AG09309 (cell line): ENCODE measurements at regions not wholly inside any gene's neighbourhood (a gene's known extent, or its start where the extent isn't known, plus 50 kb on each side); places are given as distances from the start of the nearest gene placed in this dataset.
"Not testable (repeated sequence)": the region's sequence is repeated elsewhere in the genome, so short reads cannot be mapped to it uniquely, and the experiment has no call there.

Experiments used
- DNase-seq: peaks from one replicate; pipeline ENCODE4 v3.0.0-alpha.2; 2010; ENCODE audit warnings: low read depth
- H3K4me3 ChIP-seq: 2 replicates; pipeline ENCODE4 v1.5.1; 2011; ENCODE audit warnings: mild to moderate bottlenecking, low read depth, low read length, moderate library complexity; ENCODE audit not compliant: control insufficient read depth
- CTCF ChIP-seq: IDR thresholded peaks from 2 replicates; pipeline ENCODE4 v1.5.1; 2011; ENCODE audit warnings: mild to moderate bottlenecking, low read depth, low read length, inconsistent platforms; ENCODE audit not compliant: insufficient read depth, control insufficient read depth; ENCODE audit errors: missing control alignments

DNA sequence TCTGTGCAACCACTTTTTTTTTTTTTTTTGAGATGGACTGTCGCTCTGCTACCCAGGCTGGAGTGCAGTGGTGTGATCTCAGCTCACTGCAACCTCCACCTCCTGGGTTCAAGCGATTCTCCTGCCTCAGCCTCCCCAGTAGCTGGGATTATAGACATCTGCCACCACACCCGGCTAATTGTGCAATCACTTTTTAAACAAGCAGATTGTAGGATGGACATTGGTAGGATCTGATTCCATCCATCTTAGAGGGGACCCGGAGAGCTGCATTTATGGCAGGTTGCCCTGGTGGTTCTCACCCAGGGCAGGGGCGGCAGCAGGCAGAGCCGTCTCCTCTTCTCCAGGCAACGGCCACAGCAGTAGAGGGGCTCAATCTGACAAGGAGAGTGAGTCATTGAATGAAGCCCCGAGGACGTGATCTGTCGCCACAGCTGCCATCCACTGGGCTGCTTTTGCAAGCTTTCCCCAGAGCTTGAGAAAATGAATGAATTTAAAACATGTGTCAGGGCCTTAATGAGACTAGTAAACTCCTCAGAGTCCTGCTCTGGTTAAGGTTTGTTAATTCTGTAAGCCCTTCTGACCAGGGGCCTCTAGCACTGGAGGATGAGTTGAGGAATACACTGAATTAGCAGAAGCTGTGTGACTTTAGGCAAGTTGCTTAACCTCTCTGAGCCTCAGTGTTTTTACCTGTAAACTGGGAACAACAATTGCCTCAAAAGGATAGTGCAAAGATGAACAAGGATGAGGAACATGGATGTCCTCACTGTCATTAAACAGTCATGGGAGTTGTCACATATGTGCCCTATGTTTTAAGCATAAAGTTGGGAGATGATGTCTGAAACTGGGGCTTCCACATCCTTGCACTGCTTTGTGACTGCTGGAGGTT is 129.1 kb downstream of the ASB7 start:
- no peak overlapping the region for H3K4me3 ChIP-seq
- DNase-seq, result no peak
- TF ChIP-seq CTCF, result no peak

GRCh38 chr15:100732211-100733055 is 130.0 kb downstream of the ASB7 start:
- no peak for TF ChIP-seq CTCF
- no peak overlapping the region for H3K4me3 ChIP-seq
- peak; percentile 54 for DNase-seq

DNA sequence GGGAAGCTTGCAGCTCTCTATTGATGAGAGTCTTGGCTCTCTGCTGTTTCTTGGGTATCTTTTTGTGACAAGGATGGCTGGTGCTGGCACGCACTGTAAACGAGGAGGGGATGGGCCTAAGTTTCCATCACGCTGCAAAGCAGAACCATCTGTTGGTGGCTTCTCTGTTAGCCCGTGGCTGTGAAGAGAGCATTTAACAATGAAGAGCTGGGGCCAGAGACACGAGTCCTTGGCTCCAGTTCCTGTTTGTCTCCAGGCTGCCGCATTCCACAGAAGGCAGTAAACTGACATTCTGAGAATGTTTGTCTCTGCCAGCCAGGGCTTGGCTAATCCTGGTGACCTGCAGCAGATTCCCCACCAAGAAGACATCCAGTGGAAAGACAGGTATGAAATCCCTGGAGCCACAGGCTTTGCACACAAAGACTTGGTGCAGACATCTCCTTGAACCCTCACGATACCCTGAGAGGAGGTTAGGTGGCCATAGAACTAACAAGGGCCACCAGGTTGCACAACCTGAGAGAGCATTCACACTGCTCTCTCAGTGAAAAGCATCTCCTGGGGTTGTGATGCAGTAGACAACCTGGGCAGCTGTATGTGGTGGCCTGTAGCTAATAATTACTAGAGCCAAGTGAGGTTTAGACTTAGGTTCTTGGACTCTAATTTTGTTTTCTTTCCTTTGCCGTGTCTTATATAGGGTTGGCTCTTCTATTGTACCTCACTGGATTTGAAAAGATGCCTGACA is 130.9 kb downstream of the ASB7 start:
- no peak overlapping the region for H3K4me3 ChIP-seq
- peak; percentile 81 for DNase-seq
- TF ChIP-seq CTCF, result no peak

DNA sequence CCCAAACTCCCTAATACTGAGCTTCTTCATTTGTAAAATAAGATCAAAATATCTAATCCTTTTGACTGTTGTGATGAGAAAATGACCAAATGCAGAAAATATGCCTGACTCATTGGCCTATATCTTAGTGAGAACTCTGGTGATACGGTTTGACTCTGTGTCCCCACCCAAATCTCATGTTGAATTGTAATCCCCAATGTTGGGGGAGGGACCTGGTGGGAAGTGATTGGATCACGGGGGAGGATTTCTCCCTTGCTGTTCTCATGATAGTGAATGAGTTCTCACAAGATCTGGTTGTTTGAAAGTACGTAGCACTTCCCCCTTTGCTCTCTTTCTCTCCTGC is 131.4 kb downstream of the ASB7 start:
- DNase-seq, H3K4me3 ChIP-seq: not testable (repeated sequence)

GRCh38 chr15:100734586-100734985 is 132.2 kb downstream of the ASB7 start:
- DNase-seq, result no peak
- TF ChIP-seq CTCF, result no peak
- no peak overlapping the region for H3K4me3 ChIP-seq

DNA sequence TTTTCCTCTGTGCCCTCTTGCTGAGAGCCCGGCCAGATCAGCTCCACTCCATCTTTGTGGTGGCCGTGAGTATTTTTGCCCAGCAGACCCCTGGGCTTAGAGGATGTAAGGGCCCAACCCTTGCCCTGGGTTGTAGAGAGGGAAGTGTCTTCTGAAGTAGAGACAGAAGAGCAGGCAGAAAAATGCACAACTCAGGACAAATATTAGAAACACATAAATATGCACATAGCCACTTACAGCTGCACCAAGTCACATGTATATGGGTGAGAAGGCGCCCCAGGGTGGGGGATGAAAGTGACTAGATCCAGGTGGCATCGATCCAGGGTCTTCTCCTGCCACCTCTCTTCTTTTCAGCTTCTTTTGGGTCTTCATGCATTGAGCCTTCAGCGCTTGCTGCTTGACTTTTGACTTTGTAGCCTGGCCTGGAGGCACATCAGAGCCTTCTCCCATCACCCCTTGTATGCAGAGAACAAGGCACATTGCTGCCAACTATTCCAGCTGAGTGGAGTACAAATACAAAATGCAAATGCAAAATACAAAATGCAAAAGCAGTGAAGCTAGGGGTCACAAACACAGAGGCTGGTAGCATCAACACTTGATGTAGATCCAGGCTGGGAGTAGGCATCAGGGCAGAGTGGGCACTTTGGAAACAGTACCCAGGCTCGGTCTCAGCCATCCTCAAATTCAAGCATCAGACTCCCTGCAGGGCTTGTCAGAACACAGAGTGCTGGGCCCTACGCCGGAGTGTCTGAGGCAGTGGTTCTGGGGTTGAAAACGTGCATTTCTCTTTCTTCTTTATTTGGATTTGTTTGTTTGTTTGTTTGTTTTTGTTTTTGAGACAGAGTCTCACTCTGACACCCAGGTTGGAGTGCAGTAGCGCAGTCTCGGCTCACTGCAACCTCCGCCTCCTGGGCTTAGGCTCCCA is 133.0 kb downstream of the ASB7 start:
- TF ChIP-seq CTCF, result no peak
- DNase-seq, result no peak
- H3K4me3 ChIP-seq, result no peak overlapping the region
